ENCODE measurements at regions not wholly inside any gene's neighbourhood (a gene's known extent, or its start where the extent isn't known, plus 50 kb on each side); places are given as distances from the start of the nearest gene placed in this dataset.
"Not testable (repeated sequence)": the region's sequence is repeated elsewhere in the genome, so short reads cannot be mapped to it uniquely, and the experiment has no call there.

GRCh38 chr5:43802651-43803050, 199.7 kb downstream of the NNT start:
- H4K20me1 ChIP-seq (ENCODE audit: insufficient read depth, low read length, poor library complexity, severe bottlenecking) = no peaks in the 10 kb centered on the region
- TF ChIP-seq EZH2phosphoT487 (IDR thresholded peaks at IDR 0.05; ENCODE audit: borderline replicate concordance) = no peak
- TF ChIP-seq, protein P1, sequence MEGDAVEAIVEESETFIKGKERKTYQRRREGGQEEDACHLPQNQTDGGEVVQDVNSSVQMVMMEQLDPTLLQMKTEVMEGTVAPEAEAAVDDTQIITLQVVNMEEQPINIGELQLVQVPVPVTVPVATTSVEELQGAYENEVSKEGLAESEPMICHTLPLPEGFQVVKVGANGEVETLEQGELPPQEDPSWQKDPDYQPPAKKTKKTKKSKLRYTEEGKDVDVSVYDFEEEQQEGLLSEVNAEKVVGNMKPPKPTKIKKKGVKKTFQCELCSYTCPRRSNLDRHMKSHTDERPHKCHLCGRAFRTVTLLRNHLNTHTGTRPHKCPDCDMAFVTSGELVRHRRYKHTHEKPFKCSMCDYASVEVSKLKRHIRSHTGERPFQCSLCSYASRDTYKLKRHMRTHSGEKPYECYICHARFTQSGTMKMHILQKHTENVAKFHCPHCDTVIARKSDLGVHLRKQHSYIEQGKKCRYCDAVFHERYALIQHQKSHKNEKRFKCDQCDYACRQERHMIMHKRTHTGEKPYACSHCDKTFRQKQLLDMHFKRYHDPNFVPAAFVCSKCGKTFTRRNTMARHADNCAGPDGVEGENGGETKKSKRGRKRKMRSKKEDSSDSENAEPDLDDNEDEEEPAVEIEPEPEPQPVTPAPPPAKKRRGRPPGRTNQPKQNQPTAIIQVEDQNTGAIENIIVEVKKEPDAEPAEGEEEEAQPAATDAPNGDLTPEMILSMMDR (conservative IDR thresholded peaks at IDR 0.05; ENCODE audit: low read length) = no peak
- H3K9me2 ChIP-seq (replicated peaks; ENCODE audit: low read depth, low read length) = no peaks in the 10 kb centered on the region
- H3K4me3 ChIP-seq (ENCODE audit: low read length, poor library complexity, severe bottlenecking) = no peak overlapping the region
- H3K36me3 ChIP-seq (ENCODE audit: insufficient read depth, low read length) = no peaks in the 10 kb centered on the region
- H2AFZ ChIP-seq (ENCODE audit: low read length) = no peak overlapping the region
- H3K9ac ChIP-seq (ENCODE audit: low read depth, low read length, poor library complexity, severe bottlenecking) = no peak overlapping the region
- no peaks in the 10 kb centered on the region for H3K9me3 ChIP-seq (ENCODE audit: insufficient read depth, low read depth, low read length)
- H3K27me3 ChIP-seq (ENCODE audit: insufficient read depth, low read length, poor library complexity, severe bottlenecking) = no peaks in the 10 kb centered on the region
- no peaks in the 10 kb centered on the region for H3K4me1 ChIP-seq (ENCODE audit: insufficient read depth, low read length, poor library complexity, severe bottlenecking)
- H3K4me2 ChIP-seq (ENCODE audit: low read depth, low read length, poor library complexity, severe bottlenecking) = no peak overlapping the region
- no peaks in the 10 kb centered on the region for H3K79me2 ChIP-seq (ENCODE audit: insufficient read depth, low read length)
- no peaks in the 10 kb centered on the region for H3F3A ChIP-seq (ENCODE audit: low read depth)

DNA sequence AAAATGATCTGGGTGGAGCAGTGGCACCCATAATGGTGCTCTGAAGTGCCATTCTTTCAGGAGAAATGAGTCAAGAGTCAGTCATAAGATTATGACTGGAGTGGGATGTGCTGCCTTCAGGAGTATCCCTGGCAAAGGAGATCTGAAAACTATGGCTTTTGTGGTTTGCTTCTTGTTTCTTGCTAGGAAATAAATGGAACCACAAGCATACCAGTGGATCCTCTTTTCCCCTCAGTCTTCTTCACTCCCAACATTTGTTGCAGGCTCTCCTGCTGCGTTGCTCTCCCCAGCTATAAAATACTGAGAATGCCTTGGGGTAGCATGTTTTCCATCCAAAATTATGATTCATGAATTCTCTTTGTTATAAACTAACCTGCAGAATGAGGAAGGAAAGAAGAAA, 199.1 kb downstream of the NNT start:
- Histone ChIP-seq H4K20me1 (ENCODE audit: insufficient read depth, low read length, poor library complexity, severe bottlenecking) (no peaks in the 10 kb centered on the region), H3K9me3 (ENCODE audit: insufficient read depth, low read depth, low read length) (no peaks in the 10 kb centered on the region), H3K9ac (ENCODE audit: low read depth, low read length, poor library complexity, severe bottlenecking) (no peak overlapping the region), H3K4me3 (ENCODE audit: low read length, poor library complexity, severe bottlenecking) (no peak overlapping the region), H2AFZ (ENCODE audit: low read length) (no peak overlapping the region), H3F3A (ENCODE audit: low read depth) (no peaks in the 10 kb centered on the region), H3K79me2 (ENCODE audit: insufficient read depth, low read length) (no peaks in the 10 kb centered on the region), H3K36me3 (ENCODE audit: insufficient read depth, low read length) (no peaks in the 10 kb centered on the region), H3K9me2 (replicated peaks; ENCODE audit: low read depth, low read length) (no peaks in the 10 kb centered on the region), H3K4me1 (ENCODE audit: insufficient read depth, low read length, poor library complexity, severe bottlenecking) (no peaks in the 10 kb centered on the region), H3K4me2 (ENCODE audit: low read depth, low read length, poor library complexity, severe bottlenecking) (no peak overlapping the region), H3K27me3 (ENCODE audit: insufficient read depth, low read length, poor library complexity, severe bottlenecking) (no peaks in the 10 kb centered on the region)
- no peak for TF ChIP-seq EZH2phosphoT487 (IDR thresholded peaks at IDR 0.05; ENCODE audit: borderline replicate concordance)
- TF ChIP-seq, protein P1 (conservative IDR thresholded peaks at IDR 0.05; ENCODE audit: low read length) = no peak

DNA sequence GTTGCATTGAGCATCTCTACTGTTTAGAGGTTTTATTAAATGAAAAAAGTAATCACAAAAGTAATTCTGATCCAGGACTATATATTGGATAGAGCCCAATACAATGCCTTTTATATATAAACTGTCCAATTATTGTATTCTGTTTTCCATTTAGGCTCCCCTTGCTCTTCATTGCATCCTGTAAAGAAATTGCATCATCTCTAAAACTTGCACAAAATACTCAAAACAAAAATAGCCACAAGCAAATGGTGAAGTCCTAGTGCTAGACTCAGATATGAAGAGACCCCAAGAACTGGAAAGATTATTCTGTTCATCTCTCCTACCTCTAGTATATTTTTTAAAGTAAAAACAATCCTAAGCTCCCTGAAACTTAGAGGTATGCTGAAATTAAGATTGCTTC, 195.8 kb downstream of the NNT start:
- no peak overlapping the region for H3K9ac ChIP-seq (ENCODE audit: low read depth, low read length, poor library complexity, severe bottlenecking)
- H4K20me1 ChIP-seq (ENCODE audit: insufficient read depth, low read length, poor library complexity, severe bottlenecking) = no peaks in the 10 kb centered on the region
- H3K4me3 ChIP-seq (ENCODE audit: low read length, poor library complexity, severe bottlenecking) = no peak overlapping the region
- H3K4me2 ChIP-seq (ENCODE audit: low read depth, low read length, poor library complexity, severe bottlenecking) = no peak overlapping the region
- H3K36me3 ChIP-seq (ENCODE audit: insufficient read depth, low read length) = no peaks in the 10 kb centered on the region
- H2AFZ ChIP-seq (ENCODE audit: low read length) = no peak overlapping the region
- no peaks in the 10 kb centered on the region for H3K4me1 ChIP-seq (ENCODE audit: insufficient read depth, low read length, poor library complexity, severe bottlenecking)
- no peak for TF ChIP-seq EZH2phosphoT487 (IDR thresholded peaks at IDR 0.05; ENCODE audit: borderline replicate concordance)
- TF ChIP-seq, protein P1 (conservative IDR thresholded peaks at IDR 0.05; ENCODE audit: low read length) = no peak
- no peaks in the 10 kb centered on the region for H3K27me3 ChIP-seq (ENCODE audit: insufficient read depth, low read length, poor library complexity, severe bottlenecking)
- H3K79me2 ChIP-seq (ENCODE audit: insufficient read depth, low read length) = no peaks in the 10 kb centered on the region
- H3F3A ChIP-seq (ENCODE audit: low read depth) = no peaks in the 10 kb centered on the region
- H3K9me3 ChIP-seq (ENCODE audit: insufficient read depth, low read depth, low read length) = no peaks in the 10 kb centered on the region
- no peaks in the 10 kb centered on the region for H3K9me2 ChIP-seq (replicated peaks; ENCODE audit: low read depth, low read length)

DNA sequence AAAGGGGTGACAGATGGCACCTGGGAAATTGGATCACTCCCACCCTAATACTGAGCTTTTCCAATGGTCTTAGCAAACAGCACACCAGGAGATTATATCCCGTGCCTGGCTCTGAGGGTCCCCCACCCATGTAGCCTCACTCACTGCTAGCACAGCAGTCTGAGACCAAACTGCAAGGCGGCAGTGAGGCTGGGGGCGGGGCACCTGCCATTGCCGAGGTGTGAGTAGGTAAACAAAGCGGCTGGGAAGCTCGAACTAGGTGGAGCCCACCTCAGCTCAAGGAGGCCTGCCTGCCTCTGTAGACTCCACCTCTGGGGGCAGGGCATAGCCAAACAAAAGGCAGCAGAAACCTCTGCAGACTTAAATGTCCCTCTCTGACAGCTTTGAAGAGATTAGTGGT, 188.9 kb downstream of the NNT start:
- not testable (repeated sequence) for H3K4me2 ChIP-seq (ENCODE audit: low read depth, low read length, poor library complexity, severe bottlenecking); H3K9me3 ChIP-seq (ENCODE audit: insufficient read depth, low read depth, low read length); H4K20me1 ChIP-seq (ENCODE audit: insufficient read depth, low read length, poor library complexity, severe bottlenecking); H3K4me1 ChIP-seq (ENCODE audit: insufficient read depth, low read length, poor library complexity, severe bottlenecking); H3K36me3 ChIP-seq (ENCODE audit: insufficient read depth, low read length); H3K9me2 ChIP-seq (replicated peaks; ENCODE audit: low read depth, low read length); H3F3A ChIP-seq (ENCODE audit: low read depth); H3K4me3 ChIP-seq (ENCODE audit: low read length, poor library complexity, severe bottlenecking); H3K79me2 ChIP-seq (ENCODE audit: insufficient read depth, low read length); H3K9ac ChIP-seq (ENCODE audit: low read depth, low read length, poor library complexity, severe bottlenecking); H2AFZ ChIP-seq (ENCODE audit: low read length); H3K27me3 ChIP-seq (ENCODE audit: insufficient read depth, low read length, poor library complexity, severe bottlenecking)

Measured in Loucy (cell line).